ENCODE measurements at regions not wholly inside any gene's neighbourhood (a gene's known extent, or its start where the extent isn't known, plus 50 kb on each side); places are given as distances from the start of the nearest gene placed in this dataset.
"Not testable (repeated sequence)": the region's sequence is repeated elsewhere in the genome, so short reads cannot be mapped to it uniquely, and the experiment has no call there.

- no peak for DNase-seq (ENCODE audit: low read depth in 2 of 3, low spot score in 2 of 3)
Measured at GRCh38 chr7:81839708-81840369, 70.0 kb upstream of the HGF start.

- no peak for DNase-seq (ENCODE audit: low read depth in 2 of 3, low spot score in 2 of 3)
Measured at GRCh38 chr7:81833401-81833800, 63.6 kb upstream of the HGF start.

DNA sequence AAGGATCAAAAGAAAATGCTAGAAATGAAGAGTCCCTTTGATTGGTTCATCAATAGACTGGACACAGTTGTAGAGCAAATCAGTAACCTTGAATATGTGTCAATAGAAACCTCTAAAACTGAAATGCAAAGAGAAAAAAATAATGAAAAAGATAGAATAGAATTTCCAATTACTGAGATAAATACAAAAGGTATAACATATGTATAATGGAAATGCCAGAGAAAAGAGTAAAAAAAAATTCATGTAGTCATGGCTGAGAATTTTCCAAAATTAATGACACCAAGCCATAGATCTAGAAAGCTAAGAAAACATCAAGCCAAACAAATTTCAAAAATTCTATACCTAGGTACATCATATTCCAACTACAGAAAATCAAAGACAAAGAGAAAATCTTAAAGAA is 62.0 kb upstream of the HGF start:
- peak in 1 of 3 donors; percentile 8 for DNase-seq (ENCODE audit: low read depth in 2 of 3, low spot score in 2 of 3)

GRCh38 chr7:81829511-81829910 is 59.7 kb upstream of the HGF start:
- not testable (repeated sequence) for DNase-seq (ENCODE audit: low read depth in 2 of 3, low spot score in 2 of 3)

DNA sequence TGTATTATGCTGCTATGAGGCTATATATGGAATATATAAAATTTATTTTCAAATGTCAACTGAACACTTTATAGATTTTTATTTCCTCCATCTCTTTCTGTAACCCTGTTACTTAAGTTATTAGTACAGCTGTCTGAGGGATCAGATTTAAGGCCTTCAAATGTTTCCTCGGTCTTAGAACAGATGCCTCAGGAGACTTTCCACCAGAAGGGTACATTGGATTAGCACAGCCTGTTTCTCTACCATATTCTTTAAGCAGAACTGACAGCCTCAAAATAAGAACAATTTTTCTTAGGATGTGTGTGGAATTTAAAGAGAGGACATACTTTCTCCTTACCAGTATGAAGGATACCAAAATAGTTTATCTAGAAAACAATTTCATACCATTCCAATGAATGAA is 53.0 kb upstream of the HGF start:
- DNase-seq (ENCODE audit: low read depth in 2 of 3, low spot score in 2 of 3) = no peak

- DNase-seq (ENCODE audit: low read depth in 2 of 3, low spot score in 2 of 3) = no peak
Measured at GRCh38 chr7:81819861-81820260, 50.0 kb upstream of the HGF start.

All from hematopoietic multipotent progenitor cell (in vitro differentiated cells).